Keratinocyte (primary cell): ENCODE measurements at regions not wholly inside any gene's neighbourhood (a gene's known extent, or its start where the extent isn't known, plus 50 kb on each side); places are given as distances from the start of the nearest gene placed in this dataset.

Source experiments
- CTCF ChIP-seq, 3 experiments: IDR thresholded peaks in 1 of 3; conservative IDR thresholded peaks in 1 of 3; optimal IDR thresholded peaks in 1 of 3; 2 replicates in 2 of 3; 3 replicates in 1 of 3; pipeline versions ENCODE3 to v1.5.1; 2011; ENCODE audit warnings: low read length in 3 of 3, mild to moderate bottlenecking in 3 of 3, moderate library complexity in 2 of 3, control low read depth in 1 of 3, inconsistent platforms in 1 of 3; ENCODE audit not compliant: insufficient read depth in 2 of 3; ENCODE audit errors: extremely low read depth in 1 of 3
- EZH2 ChIP-seq: IDR thresholded peaks from one replicate; pipeline ENCODE4 v1.6.1; 2012; ENCODE audit warnings: inconsistent platforms, mild to moderate bottlenecking, low read length, moderate library complexity

DNA sequence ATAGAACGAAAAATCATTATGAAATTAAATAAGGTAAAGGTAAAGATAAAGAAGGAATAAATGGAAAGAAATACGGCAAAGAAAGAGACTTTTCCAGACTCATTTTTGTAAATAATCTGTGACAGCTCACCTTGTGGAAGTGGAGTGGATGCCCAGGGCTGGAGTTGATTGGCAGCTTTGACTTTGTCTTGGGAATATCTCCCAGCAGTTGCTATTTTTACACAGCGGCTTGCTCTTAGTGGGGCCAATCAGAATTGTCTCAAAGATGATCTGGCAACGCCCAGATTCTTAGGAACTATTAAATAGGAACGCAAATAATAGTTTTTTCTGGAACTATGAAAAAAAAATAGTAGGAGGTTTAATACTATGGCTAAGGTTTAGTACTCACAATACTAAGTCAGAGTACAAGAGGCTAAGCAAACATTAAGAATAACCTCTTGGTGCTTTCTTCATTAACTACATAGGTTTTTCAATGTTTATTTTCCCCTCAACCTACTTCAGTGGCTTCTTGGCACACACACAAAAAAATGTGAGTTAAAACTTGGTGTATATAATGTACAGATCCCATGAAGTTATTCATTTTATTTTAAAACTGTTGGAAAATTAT is 132.7 kb downstream of the TRAM1L1 start:
- TF ChIP-seq CTCF (optimal IDR thresholded peaks at IDR 0.05 in 1 of 3, IDR thresholded peaks at IDR 0.05 in 1 of 3, conservative IDR thresholded peaks at IDR 0.05 in 1 of 3; ENCODE audit: extremely low read depth in 1 of 3, insufficient read depth in 2 of 3, low read length in 3 of 3) (no peak), EZH2 (no peak)
